Glutamatergic neuron (in vitro differentiated cells): ENCODE measurements at regions not wholly inside any gene's neighbourhood (a gene's known extent, or its start where the extent isn't known, plus 50 kb on each side); places are given as distances from the start of the nearest gene placed in this dataset.
A peak's percentile ranks its signal among the peaks of the same experiment; 100 is the strongest.

Source experiments
- DNase-seq: peaks from one replicate; pipeline ENCODE4 v3.0.0; 2022
- H3K27ac Mint-ChIP-seq: one replicate; pipeline ENCODE4 v1.8.0; 2020; ENCODE audit warnings: mild to moderate bottlenecking, mixed read lengths, inconsistent platforms; ENCODE audit not compliant: unreplicated experiment
- H3K27me3 Mint-ChIP-seq: one replicate; pipeline ENCODE4 v1.8.0; 2020; ENCODE audit warnings: mild to moderate bottlenecking, moderate library complexity, mixed read lengths, inconsistent platforms; ENCODE audit not compliant: unreplicated experiment
- H3K36me3 Mint-ChIP-seq: one replicate; pipeline ENCODE4 v1.8.0; 2020; ENCODE audit warnings: mild to moderate bottlenecking, mixed read lengths, inconsistent platforms; ENCODE audit not compliant: unreplicated experiment
- H3K4me1 Mint-ChIP-seq: one replicate; pipeline ENCODE4 v1.8.0; 2020; ENCODE audit warnings: mild to moderate bottlenecking, low read depth, mixed read lengths, inconsistent platforms; ENCODE audit not compliant: unreplicated experiment
- H3K4me3 Mint-ChIP-seq: one replicate; pipeline ENCODE4 v1.8.0; 2020; ENCODE audit warnings: mild to moderate bottlenecking, mixed read lengths, inconsistent platforms; ENCODE audit not compliant: unreplicated experiment
- H3K9me3 Mint-ChIP-seq: one replicate; pipeline ENCODE4 v1.8.0; 2020; ENCODE audit warnings: mild to moderate bottlenecking, moderate library complexity, mixed read lengths, inconsistent platforms; ENCODE audit not compliant: unreplicated experiment
- CTCF ChIP-seq: fragments of 200-600 bp; sonication (generic); IDR thresholded peaks from one replicate; pipeline ENCODE4 v1.5.0; 2021; ENCODE audit not compliant: partially characterized antibody, unreplicated experiment

GRCh38 chr9:135255841-135256580 is 168.5 kb downstream of the OLFM1 start:
- no peak for TF ChIP-seq CTCF
- no peak overlapping the region for H3K27ac Mint-ChIP-seq
- DNase-seq = peak; percentile 14
- peaks cover 24% of the 10 kb centered on the region for H3K4me1 Mint-ChIP-seq
- no peak overlapping the region for H3K4me3 Mint-ChIP-seq
- peaks cover 11% of the 10 kb centered on the region for H3K27me3 Mint-ChIP-seq
- peaks cover 5% of the 10 kb centered on the region for H3K9me3 Mint-ChIP-seq
- no peaks in the 10 kb centered on the region for H3K36me3 Mint-ChIP-seq

- Mint-ChIP-seq H3K9me3 (peaks cover 5% of the 10 kb centered on the region), H3K4me3 (no peak overlapping the region), H3K27ac (peak overlapping the region; percentile 48), H3K36me3 (no peaks in the 10 kb centered on the region), H3K4me1 (peaks cover 17% of the 10 kb centered on the region), H3K27me3 (peaks cover 11% of the 10 kb centered on the region)
- DNase-seq = no peak
- no peak for TF ChIP-seq CTCF
These were observed 169.3 kb downstream of the OLFM1 start for GRCh38 chr9:135256581-135257354.

GRCh38 chr9:135258461-135258860 is 171.0 kb downstream of the OLFM1 start:
- peaks cover 11% of the 10 kb centered on the region for H3K27me3 Mint-ChIP-seq

GRCh38 chr9:135259273-135259672 is 171.8 kb downstream of the OLFM1 start:
- Mint-ChIP-seq H3K4me1 (peaks cover 9% of the 10 kb centered on the region), H3K9me3 (peaks cover 5% of the 10 kb centered on the region), H3K27ac (no peak overlapping the region), H3K36me3 (no peaks in the 10 kb centered on the region), H3K4me3 (no peak overlapping the region), H3K27me3 (peaks cover 11% of the 10 kb centered on the region)
- no peak for DNase-seq
- no peak for TF ChIP-seq CTCF

More at GRCh38 chr9:135258461-135258860, 171.0 kb downstream of the OLFM1 start:
- H3K9me3 Mint-ChIP-seq = peaks cover 5% of the 10 kb centered on the region
- H3K36me3 Mint-ChIP-seq = no peaks in the 10 kb centered on the region
- no peak overlapping the region for H3K4me3 Mint-ChIP-seq
- H3K4me1 Mint-ChIP-seq = peaks cover 7% of the 10 kb centered on the region
- no peak for TF ChIP-seq CTCF
- no peak for DNase-seq
- H3K27ac Mint-ChIP-seq = no peak overlapping the region
